Activated naive CD8-positive, alpha-beta T cell treated with anti-CD3 and anti-CD28 coated beads for 36 hours (primary cell): ENCODE measurements at regions not wholly inside any gene's neighbourhood (a gene's known extent, or its start where the extent isn't known, plus 50 kb on each side); places are given as distances from the start of the nearest gene placed in this dataset.

Experiments
- DNase-seq: peaks from one replicate; pipeline ENCODE4 v3.0.0; 2021
- H3K27ac Mint-ChIP-seq: one replicate; pipeline ENCODE4 v1.8.0; 2022; ENCODE audit warnings: mild to moderate bottlenecking, moderate library complexity, mixed read lengths
- H3K27me3 Mint-ChIP-seq: one replicate; pipeline ENCODE4 v1.8.0; 2022; ENCODE audit warnings: mild to moderate bottlenecking, mixed read lengths
- H3K36me3 Mint-ChIP-seq: one replicate; pipeline ENCODE4 v1.8.0; 2021; ENCODE audit warnings: mild to moderate bottlenecking, mixed read lengths
- H3K4me1 Mint-ChIP-seq: one replicate; pipeline ENCODE4 v1.8.0; 2021; ENCODE audit warnings: mixed read lengths
- H3K4me3 Mint-ChIP-seq: one replicate; pipeline ENCODE4 v1.8.0; 2022; ENCODE audit warnings: mild to moderate bottlenecking, moderate library complexity, mixed read lengths
- H3K9me3 Mint-ChIP-seq: one replicate; pipeline ENCODE4 v1.8.0; 2022; ENCODE audit warnings: mixed read lengths

DNA sequence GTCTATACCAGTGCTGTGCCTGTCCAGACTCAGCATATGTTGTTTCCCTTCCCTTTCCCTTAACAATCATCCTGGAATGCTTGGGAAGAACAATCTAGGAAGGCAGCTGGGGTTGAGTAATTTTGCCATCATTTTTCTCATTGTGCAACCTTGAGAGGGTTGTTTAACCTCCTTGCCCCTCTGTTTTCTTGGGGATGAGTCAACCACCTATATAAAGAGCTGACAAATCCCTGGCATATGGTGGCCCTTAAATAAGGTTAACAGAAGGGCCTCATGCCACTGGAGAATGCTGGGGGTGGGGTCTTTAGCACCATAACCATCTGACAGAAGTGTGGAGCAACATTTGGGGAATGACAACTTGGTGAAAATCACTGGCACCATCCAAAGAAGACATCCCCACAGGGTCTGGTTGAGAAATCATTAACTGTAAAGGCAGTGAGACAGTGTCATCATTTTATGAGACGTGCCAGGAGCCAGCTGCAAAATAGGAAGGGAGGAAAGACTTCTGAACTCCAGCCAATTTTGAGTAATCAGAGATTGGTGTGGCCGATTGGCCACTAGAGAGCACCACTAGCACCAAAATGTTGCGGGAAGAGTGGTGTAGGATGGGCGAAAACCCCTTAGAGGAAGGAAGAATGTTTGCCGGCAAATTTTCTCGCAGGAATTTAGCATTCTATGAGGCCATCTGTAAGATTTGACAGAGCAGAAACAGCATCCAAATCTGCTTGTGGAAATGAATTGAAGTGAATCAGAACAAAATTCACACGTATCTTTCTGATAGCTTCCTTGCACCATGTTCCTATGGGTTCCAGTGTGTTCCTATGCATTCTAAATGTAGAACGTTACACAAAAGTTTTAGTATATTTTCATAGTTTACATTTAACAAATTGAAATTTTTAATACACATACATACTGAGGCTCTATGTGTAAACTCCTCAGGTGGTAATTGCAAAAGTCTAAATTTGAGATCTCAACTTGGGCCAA, 113.8 kb downstream of the MSX2 start:
- Mint-ChIP-seq H3K4me3 (no peak overlapping the region), H3K27ac (no peak overlapping the region), H3K36me3 (no peaks in the 10 kb centered on the region), H3K9me3 (no peaks in the 10 kb centered on the region), H3K4me1 (no peaks in the 10 kb centered on the region), H3K27me3 (peaks cover 12% of the 10 kb centered on the region)
- no peak for DNase-seq

DNA sequence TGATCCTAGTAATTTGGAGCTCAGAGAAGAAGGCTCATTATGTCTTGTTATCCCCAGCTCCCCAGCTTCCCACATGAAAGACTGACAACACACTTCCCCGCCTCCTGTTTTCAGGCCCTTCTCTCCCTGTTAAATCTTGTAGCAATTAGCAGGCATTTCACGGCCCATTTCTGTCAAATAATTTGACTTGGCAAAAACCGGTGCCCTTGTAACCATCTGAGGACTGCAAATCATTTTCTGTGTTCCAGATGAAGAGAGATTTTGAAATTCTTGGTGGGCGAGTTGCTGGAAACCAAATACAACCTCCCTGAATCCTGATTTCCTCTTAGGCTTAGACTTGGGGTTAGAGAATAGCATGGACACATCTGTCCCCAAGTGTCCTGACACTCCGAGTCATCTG, 109.7 kb downstream of the MSX2 start:
- no peak overlapping the region for H3K27ac Mint-ChIP-seq
- H3K4me1 Mint-ChIP-seq, result no peaks in the 10 kb centered on the region
- H3K36me3 Mint-ChIP-seq, result no peaks in the 10 kb centered on the region
- H3K27me3 Mint-ChIP-seq, result peaks cover 12% of the 10 kb centered on the region
- no peak overlapping the region for H3K4me3 Mint-ChIP-seq
- no peaks in the 10 kb centered on the region for H3K9me3 Mint-ChIP-seq
- DNase-seq, result no peak

DNA sequence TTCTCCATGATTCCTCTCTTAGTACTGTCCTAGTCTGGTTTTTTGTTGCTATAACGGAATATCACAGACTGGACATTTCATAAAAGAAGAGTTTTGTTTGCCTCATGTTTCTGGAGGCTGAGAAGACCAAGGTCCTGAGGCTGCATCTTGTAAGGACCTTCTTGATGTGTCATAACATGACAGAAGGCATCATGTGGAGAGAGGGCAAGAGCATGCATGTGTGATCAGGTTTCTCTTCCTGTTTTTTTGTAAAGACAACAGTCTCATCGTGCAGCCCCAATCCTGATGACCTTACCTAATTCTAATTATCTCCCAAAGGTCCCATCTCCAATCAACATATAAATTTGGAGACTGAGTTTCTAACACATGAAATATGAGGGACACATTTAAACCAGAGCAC, 108.4 kb downstream of the MSX2 start:
- DNase-seq, result no peak
- no peaks in the 10 kb centered on the region for H3K9me3 Mint-ChIP-seq

DNA sequence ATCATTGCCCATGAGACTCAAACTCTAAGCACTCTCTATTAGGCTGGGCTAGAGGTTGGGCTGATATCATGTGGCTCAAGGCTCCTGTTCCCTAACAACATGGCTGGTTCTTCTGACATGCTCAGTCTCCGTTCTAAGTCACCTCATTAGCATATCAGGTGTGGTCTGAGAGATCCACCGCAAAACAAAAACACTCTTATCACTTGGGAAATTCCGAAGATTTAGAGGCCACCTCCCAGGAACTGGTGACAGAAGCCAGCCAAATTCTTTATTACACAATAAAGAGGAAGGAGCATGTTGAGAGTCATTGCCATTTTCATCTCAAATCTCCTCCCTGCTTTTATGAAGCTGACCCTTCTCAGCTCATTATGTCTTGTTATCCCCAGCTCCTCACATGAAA, 107.6 kb downstream of the MSX2 start:
- Mint-ChIP-seq H3K27ac (no peak overlapping the region), H3K4me1 (no peaks in the 10 kb centered on the region), H3K36me3 (no peaks in the 10 kb centered on the region), H3K27me3 (peaks cover 12% of the 10 kb centered on the region), H3K9me3 (no peaks in the 10 kb centered on the region), H3K4me3 (no peak overlapping the region)
- DNase-seq, result no peak

More for the DNA sequence above, 108.4 kb downstream of the MSX2 start:
- Mint-ChIP-seq H3K27ac (no peak overlapping the region), H3K27me3 (peaks cover 12% of the 10 kb centered on the region), H3K4me1 (no peaks in the 10 kb centered on the region), H3K36me3 (no peaks in the 10 kb centered on the region), H3K4me3 (no peak overlapping the region)

DNA sequence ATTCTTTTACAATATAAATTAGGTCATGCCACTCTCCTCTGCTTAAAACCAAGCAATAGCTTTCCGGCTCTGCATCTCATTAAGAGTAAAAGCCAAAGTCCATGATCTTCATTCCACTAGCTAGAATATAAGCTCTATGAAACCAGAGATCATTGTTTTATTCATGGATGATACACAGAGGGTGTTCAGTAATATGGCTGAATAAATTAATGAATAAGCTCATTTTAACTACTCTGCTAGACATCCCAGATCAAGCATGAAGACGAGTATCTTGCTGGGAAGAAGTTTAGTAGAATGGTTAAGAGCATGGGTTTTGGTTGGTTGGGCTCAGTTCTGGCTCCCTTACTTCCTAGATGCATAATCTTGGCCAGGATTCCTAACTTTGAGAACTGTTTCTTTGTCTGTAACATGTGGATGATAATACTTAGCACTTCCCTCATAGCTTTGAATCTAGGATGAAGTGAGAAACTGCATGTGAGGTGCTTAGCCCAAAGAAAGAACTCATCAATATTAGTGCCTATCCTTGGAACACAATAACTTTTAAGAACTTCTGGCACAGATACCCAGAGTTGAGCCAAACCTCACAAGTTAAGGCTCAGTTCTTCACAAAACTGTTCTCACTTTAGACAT, 106.8 kb downstream of the MSX2 start:
- no peak overlapping the region for H3K27ac Mint-ChIP-seq

DNA sequence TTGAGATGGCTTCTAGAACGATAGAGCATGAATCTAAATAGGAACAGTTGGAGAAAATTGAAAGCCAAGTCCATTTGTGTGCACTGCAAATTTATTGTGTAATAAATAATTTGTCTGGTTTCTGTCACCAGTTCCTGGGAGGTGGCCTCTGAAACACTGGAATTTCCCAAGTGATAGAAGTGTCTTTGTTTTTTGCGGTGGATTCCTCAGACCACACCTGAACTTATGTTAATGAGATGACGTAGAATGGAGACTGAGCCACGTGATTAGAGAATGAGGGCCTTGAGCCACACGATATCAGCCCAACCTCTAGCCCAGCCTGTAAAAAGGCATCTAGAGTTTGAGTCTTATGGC, 105.1 kb downstream of the MSX2 start:
- no peaks in the 10 kb centered on the region for H3K4me1 Mint-ChIP-seq
- no peaks in the 10 kb centered on the region for H3K36me3 Mint-ChIP-seq
- H3K4me3 Mint-ChIP-seq, result no peak overlapping the region
- no peak for DNase-seq
- peaks cover 3% of the 10 kb centered on the region for H3K27me3 Mint-ChIP-seq
- H3K9me3 Mint-ChIP-seq, result no peaks in the 10 kb centered on the region
- H3K27ac Mint-ChIP-seq, result no peak overlapping the region

More for the DNA sequence above, 106.8 kb downstream of the MSX2 start:
- no peak for DNase-seq
- no peaks in the 10 kb centered on the region for H3K36me3 Mint-ChIP-seq
- no peaks in the 10 kb centered on the region for H3K9me3 Mint-ChIP-seq
- no peaks in the 10 kb centered on the region for H3K4me1 Mint-ChIP-seq
- H3K27me3 Mint-ChIP-seq, result peaks cover 12% of the 10 kb centered on the region
- H3K4me3 Mint-ChIP-seq, result no peak overlapping the region

DNA sequence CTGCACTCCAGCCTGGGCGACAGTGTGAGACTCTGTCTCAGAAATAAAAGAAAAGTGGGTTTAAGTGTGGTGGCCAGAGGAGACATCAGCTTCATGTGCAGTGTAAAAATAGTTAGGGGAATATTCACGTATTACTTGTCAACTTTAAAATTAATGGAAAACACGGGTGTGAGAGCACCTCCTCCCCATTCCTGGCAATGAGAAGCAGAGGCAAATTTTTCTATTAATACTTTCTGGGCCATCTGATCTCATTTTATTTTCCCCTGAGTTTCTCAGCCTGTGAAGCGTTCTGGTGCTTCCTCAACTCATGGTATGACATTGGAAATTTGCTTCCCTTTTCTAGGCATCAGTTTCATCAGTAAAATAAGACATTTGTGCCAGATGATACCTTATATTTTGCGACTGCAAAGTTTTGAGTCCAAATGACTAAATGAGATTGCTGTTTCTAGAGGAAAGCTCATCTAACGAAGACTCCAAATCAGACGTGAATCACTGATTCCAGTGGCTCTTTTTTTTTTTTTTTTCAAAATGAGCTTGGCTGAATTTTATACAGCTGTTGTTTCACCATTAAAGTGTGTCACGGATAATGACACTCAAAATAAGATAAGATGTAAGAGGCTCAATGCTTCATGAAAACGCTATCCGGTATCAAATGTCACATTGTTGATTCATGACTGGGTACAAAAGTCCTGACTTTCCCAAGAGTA, 104.6 kb downstream of the MSX2 start:
- H3K9me3 Mint-ChIP-seq, result no peaks in the 10 kb centered on the region
- DNase-seq, result no peak
- H3K4me1 Mint-ChIP-seq, result no peaks in the 10 kb centered on the region
- no peak overlapping the region for H3K27ac Mint-ChIP-seq
- H3K36me3 Mint-ChIP-seq, result no peaks in the 10 kb centered on the region
- H3K4me3 Mint-ChIP-seq, result no peak overlapping the region
- H3K27me3 Mint-ChIP-seq, result no peaks in the 10 kb centered on the region

DNA sequence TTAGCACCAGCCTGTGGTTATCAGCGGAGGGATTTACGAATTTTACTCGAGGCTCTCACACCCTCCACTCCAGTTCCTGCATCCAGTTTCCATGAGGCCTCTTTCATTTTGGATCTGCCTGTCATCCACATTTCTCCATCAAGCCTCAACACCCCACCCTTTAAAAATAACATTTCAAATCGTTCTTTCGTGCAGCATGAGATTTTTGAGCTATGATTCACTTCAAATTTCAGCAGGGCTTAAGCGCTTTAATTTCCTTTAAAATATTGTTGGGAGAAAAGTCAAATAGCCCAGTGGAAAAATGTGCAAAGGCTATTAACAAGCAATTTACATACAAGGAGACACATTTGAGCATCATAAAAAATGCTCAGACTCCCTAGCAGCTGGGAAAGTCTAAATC, 103.2 kb downstream of the MSX2 start:
- H3K4me1 Mint-ChIP-seq, result no peaks in the 10 kb centered on the region

DNA sequence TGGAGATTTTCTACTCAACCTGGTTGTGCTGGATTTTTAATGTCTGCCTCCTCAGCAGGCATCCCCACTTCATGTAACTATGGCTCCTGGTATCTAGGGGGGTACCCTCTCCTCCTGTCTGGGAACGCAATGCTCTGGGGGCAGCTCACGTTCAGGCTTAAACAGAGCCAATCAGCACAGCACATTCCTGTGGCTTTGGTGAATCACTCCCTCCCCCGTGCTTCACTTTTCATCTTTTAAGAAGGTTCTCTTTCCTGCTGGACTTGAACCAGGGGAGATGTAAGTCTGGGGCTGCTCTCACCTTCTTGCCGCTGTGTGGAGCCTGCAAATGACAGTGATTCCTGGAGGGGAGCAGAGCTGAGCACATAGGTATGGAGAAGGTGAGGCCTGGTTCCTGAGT, 101.2 kb downstream of the MSX2 start:
- DNase-seq, result no peak
- H3K9me3 Mint-ChIP-seq, result no peaks in the 10 kb centered on the region
- H3K36me3 Mint-ChIP-seq, result no peaks in the 10 kb centered on the region
- peaks cover 3% of the 10 kb centered on the region for H3K27me3 Mint-ChIP-seq
- H3K4me1 Mint-ChIP-seq, result no peaks in the 10 kb centered on the region
- no peak overlapping the region for H3K4me3 Mint-ChIP-seq
- no peak overlapping the region for H3K27ac Mint-ChIP-seq

More for the DNA sequence above, 103.2 kb downstream of the MSX2 start:
- Mint-ChIP-seq H3K27ac (no peak overlapping the region), H3K9me3 (no peaks in the 10 kb centered on the region), H3K4me3 (no peak overlapping the region), H3K36me3 (no peaks in the 10 kb centered on the region), H3K27me3 (no peaks in the 10 kb centered on the region)
- DNase-seq, result no peak

DNA sequence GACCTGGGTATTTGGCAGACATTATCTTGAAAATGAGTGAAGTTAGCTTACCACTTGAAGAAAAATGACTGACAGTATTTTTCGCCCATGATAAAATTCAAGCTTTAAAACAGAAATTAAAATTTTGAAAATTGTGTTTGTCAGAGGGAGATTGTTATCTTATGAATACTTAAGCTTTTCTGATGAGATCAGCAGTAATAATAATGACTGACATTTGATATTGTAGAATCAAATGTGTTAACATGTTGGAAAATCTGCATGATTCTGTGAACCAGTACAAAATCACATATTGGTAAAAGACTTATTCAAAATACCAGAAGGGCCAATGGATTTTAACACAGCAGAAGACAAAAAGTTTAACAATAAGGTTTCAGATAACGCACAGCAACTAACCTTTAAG, 94.0 kb downstream of the MSX2 start:
- Mint-ChIP-seq H3K27ac (no peak overlapping the region), H3K9me3 (peaks cover 6% of the 10 kb centered on the region), H3K4me1 (no peaks in the 10 kb centered on the region), H3K4me3 (no peak overlapping the region), H3K36me3 (no peaks in the 10 kb centered on the region), H3K27me3 (peaks cover 14% of the 10 kb centered on the region)
- no peak for DNase-seq

DNA sequence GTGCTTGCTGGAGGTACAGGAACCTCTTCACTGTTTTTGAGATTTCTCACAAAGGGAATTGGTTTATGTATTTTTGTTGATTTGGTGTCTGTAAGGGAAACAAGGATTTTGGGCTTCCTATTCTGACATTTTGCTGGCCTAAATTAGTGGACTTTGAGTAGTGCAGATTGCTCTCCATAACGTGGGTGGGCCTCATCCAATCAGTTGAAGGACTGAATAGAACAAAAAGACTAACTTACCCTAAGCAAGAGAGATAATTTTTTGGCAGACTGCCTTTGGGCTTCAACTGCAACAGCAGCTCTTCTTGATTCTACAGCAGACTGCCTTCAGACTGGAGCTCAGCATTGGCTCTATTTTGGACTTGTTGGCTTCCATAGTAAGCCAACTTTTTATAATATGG, 93.2 kb downstream of the MSX2 start:
- H3K36me3 Mint-ChIP-seq, result no peaks in the 10 kb centered on the region
- H3K27ac Mint-ChIP-seq, result no peak overlapping the region
- no peak for DNase-seq
- no peak overlapping the region for H3K4me3 Mint-ChIP-seq
- H3K9me3 Mint-ChIP-seq, result peaks cover 6% of the 10 kb centered on the region
- peaks cover 17% of the 10 kb centered on the region for H3K27me3 Mint-ChIP-seq
- no peaks in the 10 kb centered on the region for H3K4me1 Mint-ChIP-seq

DNA sequence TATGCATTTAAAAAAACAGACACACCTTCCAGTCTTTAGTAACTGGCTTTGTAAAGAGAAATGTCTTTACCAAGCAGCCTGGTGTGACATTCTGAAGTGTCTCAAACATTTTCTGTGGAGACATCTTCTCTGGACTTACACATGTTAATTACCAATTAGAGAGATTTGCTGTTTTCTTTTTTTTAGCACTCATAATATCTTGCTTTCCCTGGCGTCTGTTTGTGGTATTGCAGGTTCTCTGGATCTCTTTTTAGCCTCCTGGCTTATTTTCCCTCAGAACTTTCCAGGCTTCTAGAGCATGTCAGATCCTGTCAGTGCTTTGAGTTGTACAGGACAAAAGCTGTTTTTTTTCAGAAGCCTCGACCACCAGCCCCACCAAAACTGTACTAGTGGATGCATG, 92.5 kb downstream of the MSX2 start:
- Mint-ChIP-seq H3K36me3 (no peaks in the 10 kb centered on the region), H3K4me1 (no peaks in the 10 kb centered on the region), H3K4me3 (no peak overlapping the region), H3K27ac (no peak overlapping the region), H3K27me3 (peaks cover 17% of the 10 kb centered on the region), H3K9me3 (peaks cover 6% of the 10 kb centered on the region)
- DNase-seq, result no peak

DNA sequence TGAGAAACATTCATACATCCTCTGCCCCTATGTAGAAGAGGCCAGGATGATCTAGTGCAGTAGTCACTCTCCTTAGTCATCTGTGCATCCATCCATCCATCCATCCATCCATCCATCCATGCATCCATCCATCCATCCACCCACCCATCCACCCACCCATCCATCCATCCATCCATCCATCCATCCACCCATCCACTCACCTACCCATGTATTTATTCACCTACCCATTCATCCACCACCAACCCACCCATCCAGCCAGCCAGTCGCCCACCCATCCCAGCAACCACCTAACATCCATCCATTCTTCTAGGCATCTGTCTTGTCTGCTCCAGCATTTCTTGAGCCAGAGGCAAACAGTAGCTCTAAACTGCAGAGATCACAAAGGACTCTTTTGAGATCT, 87.1 kb downstream of the MSX2 start:
- H3K9me3 Mint-ChIP-seq, result peaks cover 5% of the 10 kb centered on the region

DNA sequence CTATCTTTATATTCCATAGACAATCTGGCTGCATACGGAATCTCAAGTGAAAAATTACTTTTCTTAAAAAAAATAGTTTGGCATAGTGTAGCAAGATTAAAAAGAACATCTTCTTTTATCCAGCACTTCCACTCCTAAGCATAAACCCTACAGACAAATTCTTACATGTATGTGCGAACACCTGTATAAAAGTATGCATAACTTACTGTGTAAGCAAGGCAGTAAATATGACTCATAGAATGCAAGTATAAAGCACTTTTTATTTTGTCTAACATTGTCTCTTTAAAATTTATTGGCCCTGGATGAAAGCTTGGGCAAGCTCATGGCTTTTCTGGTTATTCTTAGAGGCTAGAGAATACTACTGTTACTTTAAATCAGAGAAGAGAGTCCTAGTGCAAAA, 86.4 kb downstream of the MSX2 start:
- no peak overlapping the region for H3K27ac Mint-ChIP-seq
- no peaks in the 10 kb centered on the region for H3K4me1 Mint-ChIP-seq
- H3K9me3 Mint-ChIP-seq, result peaks cover 2% of the 10 kb centered on the region
- no peak overlapping the region for H3K4me3 Mint-ChIP-seq
- DNase-seq, result no peak
- H3K36me3 Mint-ChIP-seq, result no peaks in the 10 kb centered on the region
- H3K27me3 Mint-ChIP-seq, result peaks cover 6% of the 10 kb centered on the region

More for the DNA sequence above, 87.1 kb downstream of the MSX2 start:
- no peaks in the 10 kb centered on the region for H3K4me1 Mint-ChIP-seq
- H3K27me3 Mint-ChIP-seq, result peaks cover 6% of the 10 kb centered on the region
- H3K4me3 Mint-ChIP-seq, result no peak overlapping the region
- DNase-seq, result no peak
- no peaks in the 10 kb centered on the region for H3K36me3 Mint-ChIP-seq
- no peak overlapping the region for H3K27ac Mint-ChIP-seq

DNA sequence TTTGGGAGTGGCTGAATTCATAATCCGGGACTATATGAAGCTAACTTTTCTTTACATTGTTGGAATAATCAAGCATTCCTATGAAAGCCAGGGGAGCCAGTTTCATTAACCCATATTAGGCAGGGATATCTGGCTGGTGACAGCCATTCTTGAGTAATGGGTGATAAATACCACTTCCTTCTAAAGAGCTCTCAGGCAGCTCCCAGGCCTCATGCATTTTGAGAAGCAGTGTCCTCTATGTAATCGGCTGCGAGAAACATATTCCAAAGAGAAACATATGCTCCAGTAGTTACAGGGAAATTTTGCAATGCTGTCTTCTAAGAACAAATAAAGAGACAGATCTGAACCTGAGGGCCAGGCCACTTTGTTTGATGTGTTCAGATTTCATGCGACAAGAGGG, 83.1 kb downstream of the MSX2 start:
- peaks cover 9% of the 10 kb centered on the region for H3K27me3 Mint-ChIP-seq
- no peak for DNase-seq
- H3K36me3 Mint-ChIP-seq, result no peaks in the 10 kb centered on the region
- H3K27ac Mint-ChIP-seq, result no peak overlapping the region
- H3K4me3 Mint-ChIP-seq, result no peak overlapping the region
- H3K9me3 Mint-ChIP-seq, result no peaks in the 10 kb centered on the region
- H3K4me1 Mint-ChIP-seq, result no peaks in the 10 kb centered on the region
